Astrocyte of the cerebellum (primary cell): ENCODE measurements at regions not wholly inside any gene's neighbourhood (a gene's known extent, or its start where the extent isn't known, plus 50 kb on each side); places are given as distances from the start of the nearest gene placed in this dataset.
"Not testable (repeated sequence)": the region's sequence is repeated elsewhere in the genome, so short reads cannot be mapped to it uniquely, and the experiment has no call there.

Source experiments
- DNase-seq: peaks from one replicate; pipeline ENCODE4 v3.0.0-alpha.2; 2011; ENCODE audit warnings: low read depth
- H3K4me3 ChIP-seq: 2 replicates; pipeline ENCODE4 v1.5.1; 2011; ENCODE audit warnings: mild to moderate bottlenecking, low read depth, low read length, moderate library complexity
- CTCF ChIP-seq: IDR thresholded peaks from 2 replicates; pipeline ENCODE4 v1.5.1; 2012; ENCODE audit warnings: low read length, low read depth, moderate library complexity, mild to moderate bottlenecking; ENCODE audit errors: missing control alignments
- in situ Hi-C: cut with HindIII; loops from 2 replicates; pipeline ENCODE4 v1.10.0; 2017; ENCODE audit warnings: low sequenced_read_pairs

DNA sequence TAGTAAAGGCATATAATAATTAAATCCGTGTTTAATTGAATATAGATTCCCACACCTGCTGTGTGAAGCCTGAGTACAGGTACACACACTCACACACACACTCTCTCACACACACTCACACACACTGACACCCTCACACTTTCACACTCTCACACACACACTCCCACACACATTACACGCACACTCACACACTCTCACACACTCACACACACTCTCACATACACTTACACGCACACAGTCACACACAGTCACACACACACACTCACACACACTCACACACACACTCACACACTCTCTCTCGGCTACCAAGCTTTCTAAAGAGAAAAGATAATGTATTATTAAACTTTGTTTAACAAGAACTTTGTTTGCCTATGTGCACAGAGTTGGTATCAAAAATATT, 195.1 kb upstream of the CTNND2 start:
- no peak overlapping the region for H3K4me3 ChIP-seq
- TF ChIP-seq CTCF = no peak
- in situ Hi-C loops = no loop called here
- DNase-seq = no peak

DNA sequence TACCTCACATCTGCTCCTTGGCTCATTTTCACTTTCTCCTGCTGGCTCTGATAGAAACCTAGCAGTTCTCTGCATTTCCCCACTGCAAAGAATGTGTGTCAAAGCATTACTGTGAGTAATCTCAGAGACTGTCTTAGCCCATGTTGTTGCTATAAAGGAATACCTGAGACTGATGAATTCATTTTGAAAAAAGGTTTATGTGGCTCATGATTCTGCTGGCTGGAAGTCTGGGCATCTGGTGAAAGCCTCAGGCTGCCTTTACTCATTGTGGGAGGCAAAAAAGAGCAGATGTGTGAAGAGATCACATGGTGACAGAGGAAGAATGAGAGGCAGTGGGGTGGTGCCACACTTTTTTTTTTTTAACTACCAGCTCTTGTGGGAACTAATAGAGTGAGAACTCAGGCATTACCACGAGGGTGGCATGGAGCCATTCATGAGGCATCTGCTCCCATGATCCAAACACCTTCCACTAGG, 191.6 kb upstream of the CTNND2 start:
- H3K4me3 ChIP-seq = no peak overlapping the region
- in situ Hi-C loops = no loop called here
- no peak for TF ChIP-seq CTCF
- DNase-seq = peak; percentile 4

GRCh38 chr5:12093586-12093985, 189.3 kb upstream of the CTNND2 start:
- no peak overlapping the region for H3K4me3 ChIP-seq
- in situ Hi-C loops = no loop called here
- no peak for TF ChIP-seq CTCF
- DNase-seq = no peak

- no peak for DNase-seq
- TF ChIP-seq CTCF = no peak
- in situ Hi-C loops = no loop called here
- H3K4me3 ChIP-seq = no peak overlapping the region
These were observed 176.5 kb upstream of the CTNND2 start for GRCh38 chr5:12080761-12081160.

DNA sequence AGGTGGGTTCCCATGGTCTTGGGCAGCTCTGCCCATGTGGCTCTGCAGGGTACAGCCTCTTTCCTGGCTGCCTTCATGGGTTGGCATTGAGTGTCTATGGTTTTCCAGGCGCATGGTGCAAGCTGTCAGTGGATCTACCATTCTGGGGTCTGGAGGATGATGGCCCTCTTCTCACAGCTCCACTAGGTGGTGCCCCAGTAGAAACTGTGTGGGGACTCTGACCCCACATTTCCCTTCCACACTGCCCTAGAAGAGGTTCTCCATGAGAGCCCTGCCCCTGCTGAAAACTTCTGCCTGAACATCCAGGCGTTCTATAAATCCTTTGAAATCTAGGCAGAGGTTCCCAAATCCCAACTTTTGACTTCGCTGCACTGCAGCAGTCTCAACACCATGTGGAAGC, 174.0 kb upstream of the CTNND2 start:
- H3K4me3 ChIP-seq, in situ Hi-C loops, DNase-seq: not testable (repeated sequence)

- in situ Hi-C loops = no loop called here
- no peak overlapping the region for H3K4me3 ChIP-seq
- no peak for TF ChIP-seq CTCF
- no peak for DNase-seq
These were observed 169.2 kb upstream of the CTNND2 start for GRCh38 chr5:12073426-12073825.

GRCh38 chr5:12072441-12072840, 168.2 kb upstream of the CTNND2 start:
- no peak for TF ChIP-seq CTCF
- no peak for DNase-seq
- in situ Hi-C loops = no loop called here
- H3K4me3 ChIP-seq = no peak overlapping the region
